ENCODE measurements at regions not wholly inside any gene's neighbourhood (a gene's known extent, or its start where the extent isn't known, plus 50 kb on each side); places are given as distances from the start of the nearest gene placed in this dataset.

- no peak overlapping the region for H3K4me3 ChIP-seq (replicated peaks; ENCODE audit: low read depth, low read length)
- no peak for TF ChIP-seq CTCF (IDR thresholded peaks at IDR 0.05; ENCODE audit: low read length, missing control alignments)
- no peak for DNase-seq (ENCODE audit: low read depth)
Observed at GRCh38 chr10:10318856-10319255, 698.8 kb upstream of the CELF2 start.

- peak; percentile 72 for DNase-seq (ENCODE audit: low read depth)
- H3K4me3 ChIP-seq (replicated peaks; ENCODE audit: low read depth, low read length), result no peak overlapping the region
Observed at GRCh38 chr10:10320956-10321355, 696.7 kb upstream of the CELF2 start.

DNA sequence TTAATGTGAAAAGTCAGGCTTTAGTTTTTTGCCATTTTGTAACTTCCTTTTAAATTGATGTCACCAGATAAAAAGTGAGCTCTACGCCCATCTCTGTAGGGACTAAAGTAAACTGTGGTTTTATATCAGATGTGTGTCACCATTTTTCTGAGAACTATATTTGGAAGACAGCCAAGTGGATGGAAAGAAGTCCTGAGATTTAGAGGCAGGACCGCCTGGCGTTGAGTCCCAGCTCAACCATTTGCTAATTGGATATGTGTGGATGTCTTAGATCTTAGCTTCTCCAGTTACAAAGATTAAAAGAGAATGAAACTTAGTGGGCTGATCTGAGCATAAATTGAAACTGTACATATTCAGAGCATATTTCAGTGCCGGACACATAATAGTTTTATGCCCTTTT lies 691.6 kb upstream of the CELF2 start:
- TF ChIP-seq CTCF (IDR thresholded peaks at IDR 0.05; ENCODE audit: low read length, missing control alignments), result no peak
- DNase-seq (ENCODE audit: low read depth), result peak; percentile 34
- H3K4me3 ChIP-seq (replicated peaks; ENCODE audit: low read depth, low read length), result no peak overlapping the region

More at GRCh38 chr10:10320956-10321355, 696.7 kb upstream of the CELF2 start:
- TF ChIP-seq CTCF (IDR thresholded peaks at IDR 0.05; ENCODE audit: low read length, missing control alignments), result no peak

- H3K4me3 ChIP-seq (replicated peaks; ENCODE audit: low read depth, low read length), result no peak overlapping the region
- no peak for TF ChIP-seq CTCF (IDR thresholded peaks at IDR 0.05; ENCODE audit: low read length, missing control alignments)
- no peak for DNase-seq (ENCODE audit: low read depth)
Observed at GRCh38 chr10:10327934-10328333, 689.7 kb upstream of the CELF2 start.

GRCh38 chr10:10330418-10330817 lies 687.3 kb upstream of the CELF2 start:
- no peak overlapping the region for H3K4me3 ChIP-seq (replicated peaks; ENCODE audit: low read depth, low read length)
- TF ChIP-seq CTCF (IDR thresholded peaks at IDR 0.05; ENCODE audit: low read length, missing control alignments), result no peak
- DNase-seq (ENCODE audit: low read depth), result peak; percentile 12

- no peak for TF ChIP-seq CTCF (IDR thresholded peaks at IDR 0.05; ENCODE audit: low read length, missing control alignments)
- DNase-seq (ENCODE audit: low read depth), result no peak
- no peak overlapping the region for H3K4me3 ChIP-seq (replicated peaks; ENCODE audit: low read depth, low read length)
Observed at GRCh38 chr10:10332786-10333185, 684.9 kb upstream of the CELF2 start.

GRCh38 chr10:10333622-10334021 lies 684.0 kb upstream of the CELF2 start:
- no peak overlapping the region for H3K4me3 ChIP-seq (replicated peaks; ENCODE audit: low read depth, low read length)
- no peak for TF ChIP-seq CTCF (IDR thresholded peaks at IDR 0.05; ENCODE audit: low read length, missing control alignments)
- no peak for DNase-seq (ENCODE audit: low read depth)
